Endothelial cell of umbilical vein (primary cell): ENCODE measurements at regions not wholly inside any gene's neighbourhood (a gene's known extent, or its start where the extent isn't known, plus 50 kb on each side); places are given as distances from the start of the nearest gene placed in this dataset.

Source experiments
- BruUV-seq: library from RNA; stranded (reverse); fragments of 400-500 nt; replicated peaks from 2 replicates; lab custom pipeline; 2021; lab: Mats Ljungman, UMichigan
- CTCF ChIA-PET: fragments of 300-600, 350-600 bp; sonication (Branson Sonifier 250); formaldehyde crosslinking; loops from one replicate; lab custom pipeline; 2021; ENCODE audit warnings: antibody characterized with exemption, inconsistent platforms; lab: Charles Lee
- POLR2A ChIA-PET: fragments of 300-600, 350-600 bp; sonication (Branson Sonifier 250); formaldehyde crosslinking; loops from one replicate; lab custom pipeline; 2021; ENCODE audit warnings: antibody characterized with exemption, inconsistent platforms; lab: Charles Lee
- DNase-seq: peaks from one replicate; pipeline ENCODE4 v3.0.0-alpha.2; 2011; ENCODE audit warnings: low read depth, low spot score
- FAIRE-seq: peaks from 2 replicates; lab custom pipeline; 2011; peaks lifted over from hg19 to GRCh38; lab: Jason Lieb, UNC
- H2AFZ ChIP-seq: 2 replicates; pipeline ENCODE4 v1.6.0; 2012; ENCODE audit warnings: low read depth, low read length, control low read depth, inconsistent platforms
- H3K27ac ChIP-seq: 2 replicates; pipeline ENCODE4 v1.5.1; 2011; ENCODE audit warnings: low read depth, mild to moderate bottlenecking, control low read depth, low read length, moderate library complexity; ENCODE audit not compliant: insufficient read depth
- H3K27me3 ChIP-seq, 2 experiments: 2 replicates each; pipeline versions ENCODE4 v1.6.0 to v1.6.1; 2011; ENCODE audit warnings: low read length in 2 of 2, mixed read lengths in 1 of 2; ENCODE audit not compliant: control insufficient read depth in 2 of 2, insufficient read depth in 2 of 2
- H3K36me3 ChIP-seq, 2 experiments: 2 replicates in 1 of 2; 3 replicates in 1 of 2; pipeline ENCODE4 v1.5.1; 2011; ENCODE audit warnings: low read length in 2 of 2, mild to moderate bottlenecking in 1 of 2, moderate library complexity in 1 of 2; ENCODE audit not compliant: control insufficient read depth in 2 of 2, insufficient read depth in 2 of 2; ENCODE audit errors: extremely low read depth in 1 of 2
- H3K4me1 ChIP-seq: 3 replicates; pipeline ENCODE4 v1.5.1; 2011; ENCODE audit warnings: mild to moderate bottlenecking, low read length; ENCODE audit not compliant: control insufficient read depth, insufficient read depth; ENCODE audit errors: extremely low read depth
- H3K4me2 ChIP-seq: 2 replicates; pipeline ENCODE4 v1.6.1; 2011; ENCODE audit warnings: low read length, control low read depth, mixed read lengths; ENCODE audit not compliant: insufficient read depth
- H3K4me3 ChIP-seq, 3 experiments: fragments of 200-600 bp in 1 of 3; sonication (generic), shearing (Covaris generic) in 1 of 3; replicated peaks in 1 of 3; 2 replicates each; pipeline ENCODE4 v1.5.1; 2011 to 2016; ENCODE audit warnings: control low read depth in 3 of 3, low read length in 3 of 3, mild to moderate bottlenecking in 2 of 3, inconsistent platforms in 1 of 3, low read depth in 1 of 3, moderate library complexity in 1 of 3; ENCODE audit not compliant: insufficient read depth in 1 of 3
- H3K79me2 ChIP-seq: 2 replicates; pipeline ENCODE4 v1.6.0; 2012; ENCODE audit warnings: low read length, inconsistent platforms; ENCODE audit not compliant: control insufficient read depth, insufficient read depth
- H3K9ac ChIP-seq: replicated peaks from 2 replicates; pipeline ENCODE3; 2011; ENCODE audit warnings: low read length, control low read depth; ENCODE audit not compliant: insufficient read depth; ENCODE audit errors: extremely low read depth
- H3K9me1 ChIP-seq: replicated peaks from 3 replicates; pipeline ENCODE4 v1.6.0; 2011; ENCODE audit warnings: mild to moderate bottlenecking, low read length; ENCODE audit not compliant: control insufficient read depth, insufficient read depth; ENCODE audit errors: extremely low read depth
- H3K9me3 ChIP-seq: replicated peaks from 2 replicates; pipeline ENCODE4 v1.5.1; 2012; ENCODE audit warnings: low read length, inconsistent platforms; ENCODE audit not compliant: control insufficient read depth, insufficient read depth
- H4K20me1 ChIP-seq: replicated peaks from 2 replicates; pipeline ENCODE3; 2011; ENCODE audit warnings: mild to moderate bottlenecking, low read length; ENCODE audit not compliant: control insufficient read depth, insufficient read depth; ENCODE audit errors: extremely low read depth
- EZH2 ChIP-seq: IDR thresholded peaks from 2 replicates; pipeline ENCODE4 v1.6.1; 2012; ENCODE audit warnings: borderline replicate concordance, low read depth, mild to moderate bottlenecking, moderate library complexity, low read length, inconsistent platforms; ENCODE audit not compliant: severe bottlenecking
- FOS ChIP-seq: IDR thresholded peaks from 2 replicates; pipeline ENCODE4 v1.6.1; 2011; ENCODE audit warnings: mild to moderate bottlenecking, low read length, moderate library complexity, borderline replicate concordance; ENCODE audit not compliant: insufficient read depth
- GATA2 ChIP-seq: IDR thresholded peaks from 2 replicates; pipeline ENCODE4 v1.7.0; 2011; ENCODE audit warnings: low read depth, mild to moderate bottlenecking, moderate library complexity, mixed read lengths, low read length; ENCODE audit not compliant: insufficient read length, insufficient read depth
- JUN ChIP-seq: IDR thresholded peaks from 2 replicates; pipeline ENCODE4 v1.6.1; 2011; ENCODE audit warnings: borderline replicate concordance, low read depth; ENCODE audit not compliant: insufficient read length, insufficient read depth
- MYC ChIP-seq: IDR thresholded peaks from one replicate; pipeline ENCODE4 v1.6.1; 2011; ENCODE audit warnings: mild to moderate bottlenecking, low read depth, low read length
- POLR2A ChIP-seq: IDR thresholded peaks from 2 replicates; pipeline ENCODE4 v1.6.1; 2012; ENCODE audit warnings: low read depth, mild to moderate bottlenecking, control low read depth, low read length
- POLR2AphosphoS5 ChIP-seq: IDR thresholded peaks from 2 replicates; pipeline ENCODE4 v1.6.1; 2012; ENCODE audit warnings: low read depth, mild to moderate bottlenecking, control low read depth, low read length, moderate library complexity; ENCODE audit not compliant: insufficient read depth
- dilution Hi-C: fragments of 300-500 bp; cut with MboI; formaldehyde crosslinking; loops from one replicate; pipeline ENCODE4 v1.15.0; 2019; ENCODE audit warnings: low sequenced_read_pairs; ENCODE audit not compliant: extremely low pct_ligation_motif_present
- intact Hi-C: fragments of 100-400 bp; cut with micrococcal nuclease; formaldehyde crosslinking; loops from one replicate; pipeline ENCODE4 v1.10.0; 2022
- TF ChIP-seq, protein P1 (sequence below): IDR thresholded peaks from 2 replicates; pipeline ENCODE4 v1.6.1; 2011; ENCODE audit not compliant: insufficient read depth, insufficient read length
- TF ChIP-seq, protein P2 (sequence below), 2 donors: IDR thresholded peaks; 1 replicate in 1 of 2; 2 replicates in 1 of 2; pipeline ENCODE4 v1.5.1; 2011; ENCODE audit warnings: low read length in 2 of 2, mild to moderate bottlenecking in 2 of 2, moderate library complexity in 2 of 2, control low read depth in 1 of 2, inconsistent platforms in 1 of 2, low read depth in 1 of 2; ENCODE audit not compliant: insufficient read depth in 1 of 2; ENCODE audit errors: extremely low read depth in 1 of 2

DNA sequence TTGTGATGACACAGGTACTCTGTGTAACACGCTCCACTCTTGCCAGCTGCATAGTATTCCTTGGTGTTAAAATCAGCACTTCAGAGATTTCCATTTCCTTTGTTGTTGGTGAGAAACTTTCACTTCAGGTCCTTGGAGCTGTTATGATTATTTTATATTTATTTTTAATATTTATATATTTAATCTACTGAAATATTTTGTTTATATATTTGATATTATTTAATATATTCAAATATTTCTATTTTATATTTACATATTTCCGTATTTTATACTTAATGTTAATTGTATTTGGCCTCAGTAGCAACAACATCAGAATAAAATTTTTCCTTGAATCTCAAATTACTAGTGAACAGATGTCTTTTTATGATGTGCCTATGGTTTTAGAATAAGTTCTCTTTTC, 225.3 kb downstream of the MAGEB17 start:
- DNase-seq = no peak
- dilution Hi-C loops (no loop called here), intact Hi-C loops (no loop called here)
- ChIA-PET CTCF (no interaction called here), POLR2A (no interaction called here)
- FAIRE-seq = no peak
- H3K27ac ChIP-seq = no peak overlapping the region
- no TSS peak for BruUV-seq
- H3K9me1 ChIP-seq = no peaks in the 10 kb centered on the region
- H3K4me3 ChIP-seq = no peak overlapping the region
- H3K4me2 ChIP-seq = no peak overlapping the region
- H2AFZ ChIP-seq = no peak overlapping the region
- no peaks in the 10 kb centered on the region for H3K36me3 ChIP-seq
- H4K20me1 ChIP-seq = no peaks in the 10 kb centered on the region
- H3K79me2 ChIP-seq = no peaks in the 10 kb centered on the region
- no peak overlapping the region for H3K9ac ChIP-seq
- H3K4me1 ChIP-seq = no peaks in the 10 kb centered on the region
- no peaks in the 10 kb centered on the region for H3K9me3 ChIP-seq
- H3K27me3 ChIP-seq = peaks cover 0 to 2% of the 10 kb centered on the region in 2 experiments
- TF ChIP-seq POLR2AphosphoS5 = no peak
- TF ChIP-seq FOS = no peak
- no peak for TF ChIP-seq JUN
- TF ChIP-seq, protein P1, sequence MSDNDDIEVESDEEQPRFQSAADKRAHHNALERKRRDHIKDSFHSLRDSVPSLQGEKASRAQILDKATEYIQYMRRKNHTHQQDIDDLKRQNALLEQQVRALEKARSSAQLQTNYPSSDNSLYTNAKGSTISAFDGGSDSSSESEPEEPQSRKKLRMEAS = no peak
- no peak for TF ChIP-seq POLR2A
- TF ChIP-seq EZH2 = no peak
- TF ChIP-seq MYC = no peak
- TF ChIP-seq GATA2 = no peak
- TF ChIP-seq, protein P2, sequence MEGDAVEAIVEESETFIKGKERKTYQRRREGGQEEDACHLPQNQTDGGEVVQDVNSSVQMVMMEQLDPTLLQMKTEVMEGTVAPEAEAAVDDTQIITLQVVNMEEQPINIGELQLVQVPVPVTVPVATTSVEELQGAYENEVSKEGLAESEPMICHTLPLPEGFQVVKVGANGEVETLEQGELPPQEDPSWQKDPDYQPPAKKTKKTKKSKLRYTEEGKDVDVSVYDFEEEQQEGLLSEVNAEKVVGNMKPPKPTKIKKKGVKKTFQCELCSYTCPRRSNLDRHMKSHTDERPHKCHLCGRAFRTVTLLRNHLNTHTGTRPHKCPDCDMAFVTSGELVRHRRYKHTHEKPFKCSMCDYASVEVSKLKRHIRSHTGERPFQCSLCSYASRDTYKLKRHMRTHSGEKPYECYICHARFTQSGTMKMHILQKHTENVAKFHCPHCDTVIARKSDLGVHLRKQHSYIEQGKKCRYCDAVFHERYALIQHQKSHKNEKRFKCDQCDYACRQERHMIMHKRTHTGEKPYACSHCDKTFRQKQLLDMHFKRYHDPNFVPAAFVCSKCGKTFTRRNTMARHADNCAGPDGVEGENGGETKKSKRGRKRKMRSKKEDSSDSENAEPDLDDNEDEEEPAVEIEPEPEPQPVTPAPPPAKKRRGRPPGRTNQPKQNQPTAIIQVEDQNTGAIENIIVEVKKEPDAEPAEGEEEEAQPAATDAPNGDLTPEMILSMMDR (IDR thresholded peaks at IDR 0.05; ENCODE audit: extremely low read depth in 1 of 2, insufficient read depth in 1 of 2, low read depth in 1 of 2, low read length in 2 of 2) = no peak
